ENCODE measurements at regions not wholly inside any gene's neighbourhood (a gene's known extent, or its start where the extent isn't known, plus 50 kb on each side); places are given as distances from the start of the nearest gene placed in this dataset.

GRCh38 chr15:94122516-94122915 lies 108.8 kb upstream of the MCTP2 start (continued):
- no peak for TF ChIP-seq E2F5 (CRISPR knock-in tag; IDR thresholded peaks at IDR 0.05)
- TF ChIP-seq ATF2 (CRISPR knock-in tag; IDR thresholded peaks at IDR 0.05; ENCODE audit: borderline replicate concordance, low read depth), result no peak
- no peak for TF ChIP-seq PRRX2 (CRISPR knock-in tag; IDR thresholded peaks at IDR 0.05)
- TF ChIP-seq FOXJ3 (CRISPR knock-in tag; IDR thresholded peaks at IDR 0.05; ENCODE audit: borderline replicate concordance), result no peak

- ChIA-PET CTCF (interaction anchor here (0.5 to 2.0 kb wide), 78 partner anchors 9 to 1897 kb away, joined by 3 to 89 read pairs (median 4); partner anchors contain the start of gene MCTP2), POLR2A (no interaction called here)
- Mint-ChIP-seq H3K4me1 (peaks cover 39% of the 10 kb centered on the region), H3K4me3 (no peak overlapping the region), H3K9me3 (peaks cover 2% of the 10 kb centered on the region), H3K27ac (no peak overlapping the region), H3K27me3 (ENCODE audit: low read depth) (no peaks in the 10 kb centered on the region), H3K36me3 (no peaks in the 10 kb centered on the region)
- TF ChIP-seq CTCF (IDR thresholded peaks at IDR 0.05) (peak; percentile 35; the same call in 1 of the 2 replicates), IRF2 (CRISPR knock-in tag; IDR thresholded peaks at IDR 0.05; ENCODE audit: borderline replicate concordance, low read depth) (no peak), PRDM15 (CRISPR knock-in tag; IDR thresholded peaks at IDR 0.05) (no peak)
- ATAC-seq (peak; percentile 95), DNase-seq (ENCODE audit: low spot score) (peak; percentile 48)
Measured at GRCh38 chr15:94119923-94120775, 111.2 kb upstream of the MCTP2 start.

GRCh38 chr15:94119298-94119811 lies 112.0 kb upstream of the MCTP2 start:
- POLR2A ChIA-PET, result no interaction called here
- H3K9me3 Mint-ChIP-seq, result peaks cover 5% of the 10 kb centered on the region
- H3K36me3 Mint-ChIP-seq, result no peaks in the 10 kb centered on the region
- peak; percentile 16 for DNase-seq (ENCODE audit: low spot score)
- H3K27ac Mint-ChIP-seq, result no peak overlapping the region
- H3K4me1 Mint-ChIP-seq, result peaks cover 33% of the 10 kb centered on the region
- CTCF ChIA-PET, result interaction anchor here (0.6 to 2.0 kb wide), 48 partner anchors 10 to 1089 kb away, joined by 3 to 89 read pairs (median 6); no protein-coding TSS in a partner anchor
- H3K4me3 Mint-ChIP-seq, result no peak overlapping the region
- ATAC-seq, result peak; percentile 76
- H3K27me3 Mint-ChIP-seq (ENCODE audit: low read depth), result no peaks in the 10 kb centered on the region
- TF ChIP-seq IRF2 (CRISPR knock-in tag; IDR thresholded peaks at IDR 0.05; ENCODE audit: borderline replicate concordance, low read depth), result no peak
- no peak for TF ChIP-seq TEAD1 (CRISPR knock-in tag; IDR thresholded peaks at IDR 0.05)
- TF ChIP-seq ELF4 (CRISPR knock-in tag; IDR thresholded peaks at IDR 0.05; ENCODE audit: low read depth), result no peak
- no peak for TF ChIP-seq ZNF671 (CRISPR knock-in tag; IDR thresholded peaks at IDR 0.05)
- no peak for TF ChIP-seq TCF7 (CRISPR knock-in tag; IDR thresholded peaks at IDR 0.05; ENCODE audit: low read depth)
- TF ChIP-seq NR3C1 (CRISPR knock-in tag; conservative IDR thresholded peaks at IDR 0.05; ENCODE audit: low read depth), result no peak
- no peak for TF ChIP-seq RELA (CRISPR knock-in tag; IDR thresholded peaks at IDR 0.05; ENCODE audit: borderline replicate concordance)
- TF ChIP-seq MYBL2 (CRISPR knock-in tag; IDR thresholded peaks at IDR 0.05), result no peak
- no peak for TF ChIP-seq ZMAT4 (CRISPR knock-in tag; IDR thresholded peaks at IDR 0.05)
- no peak for TF ChIP-seq ZNF232 (CRISPR knock-in tag; IDR thresholded peaks at IDR 0.05)
- TF ChIP-seq ZNF138 (CRISPR knock-in tag; conservative IDR thresholded peaks at IDR 0.05), result no peak
- no peak for TF ChIP-seq ZSCAN18 (CRISPR knock-in tag; IDR thresholded peaks at IDR 0.05)
- TF ChIP-seq FOXP4 (CRISPR knock-in tag; IDR thresholded peaks at IDR 0.05), result no peak
- no peak for TF ChIP-seq ZNF416 (CRISPR knock-in tag; IDR thresholded peaks at IDR 0.05)
